Osteoblast (primary cell): ENCODE measurements at regions not wholly inside any gene's neighbourhood (a gene's known extent, or its start where the extent isn't known, plus 50 kb on each side); places are given as distances from the start of the nearest gene placed in this dataset.

Experiments used
- DNase-seq: peaks from one replicate; pipeline ENCODE4 v3.0.0; 2011; ENCODE audit warnings: low spot score, mixed read lengths; ENCODE audit not compliant: insufficient read length; ENCODE audit errors: missing footprints
- H2AFZ ChIP-seq: 2 replicates; pipeline ENCODE4 v1.6.0; 2011; ENCODE audit warnings: mild to moderate bottlenecking, low read length
- H3K27ac ChIP-seq: 2 replicates; pipeline ENCODE4 v1.5.1; 2011; ENCODE audit warnings: mild to moderate bottlenecking, low read depth, low read length, moderate library complexity
- H3K27me3 ChIP-seq: 2 replicates; pipeline ENCODE4 v1.6.0; 2012; ENCODE audit warnings: mild to moderate bottlenecking, control low read depth, inconsistent platforms, low read length, moderate library complexity; ENCODE audit not compliant: insufficient read depth
- H3K36me3 ChIP-seq: 2 replicates; pipeline ENCODE4 v1.5.1; 2011; ENCODE audit warnings: mild to moderate bottlenecking, low read length, control low read depth, moderate library complexity; ENCODE audit not compliant: insufficient read depth
- H3K4me1 ChIP-seq: 2 replicates; pipeline ENCODE4 v1.5.1; 2011; ENCODE audit warnings: mild to moderate bottlenecking, low read length, control low read depth, moderate library complexity; ENCODE audit not compliant: insufficient read depth
- H3K4me2 ChIP-seq: 2 replicates; pipeline ENCODE4 v1.6.0; 2011; ENCODE audit warnings: mild to moderate bottlenecking, low read length; ENCODE audit not compliant: insufficient read depth
- H3K4me3 ChIP-seq: fragments of 200-600 bp; sonication (generic); 3 replicates; pipeline ENCODE4 v1.5.1; 2012; ENCODE audit warnings: mild to moderate bottlenecking, low read length, inconsistent platforms; ENCODE audit not compliant: insufficient read depth
- H3K79me2 ChIP-seq: 2 replicates; pipeline ENCODE4 v1.6.0; 2012; ENCODE audit warnings: mild to moderate bottlenecking, low read length, control low read depth, inconsistent platforms; ENCODE audit not compliant: insufficient read depth
- H3K9me3 ChIP-seq: 2 replicates; pipeline ENCODE4 v1.5.1; 2011; ENCODE audit warnings: low read depth, low read length, control low read depth
- H4K20me1 ChIP-seq: 2 replicates; pipeline ENCODE4 v1.6.0; 2012; ENCODE audit warnings: mild to moderate bottlenecking, low read length, control low read depth; ENCODE audit not compliant: insufficient read depth
- CTCF ChIP-seq: IDR thresholded peaks from 2 replicates; pipeline ENCODE4 v1.5.1; 2011; ENCODE audit warnings: mild to moderate bottlenecking, low read depth, low read length, moderate library complexity; ENCODE audit errors: extremely low read depth

- Histone ChIP-seq H3K36me3 (no peaks in the 10 kb centered on the region), H2AFZ (no peak overlapping the region), H3K79me2 (no peaks in the 10 kb centered on the region), H3K27ac (no peak overlapping the region), H4K20me1 (no peaks in the 10 kb centered on the region), H3K9me3 (no peaks in the 10 kb centered on the region), H3K4me3 (no peak overlapping the region), H3K4me1 (no peaks in the 10 kb centered on the region), H3K4me2 (no peak overlapping the region), H3K27me3 (no peaks in the 10 kb centered on the region)
- DNase-seq, result no peak
- no peak for TF ChIP-seq CTCF
These were observed 152.0 kb upstream of the TENM4 start for GRCh38 chr11:79592824-79593223.

- Histone ChIP-seq H3K4me3 (no peak overlapping the region), H3K9me3 (no peaks in the 10 kb centered on the region), H3K4me2 (no peak overlapping the region), H3K4me1 (no peaks in the 10 kb centered on the region), H3K27me3 (no peaks in the 10 kb centered on the region), H3K79me2 (no peaks in the 10 kb centered on the region), H3K27ac (no peak overlapping the region), H3K36me3 (no peaks in the 10 kb centered on the region), H4K20me1 (no peaks in the 10 kb centered on the region), H2AFZ (no peak overlapping the region)
- DNase-seq, result no peak
- TF ChIP-seq CTCF, result no peak
These were observed 151.6 kb upstream of the TENM4 start for GRCh38 chr11:79592406-79592805.

DNA sequence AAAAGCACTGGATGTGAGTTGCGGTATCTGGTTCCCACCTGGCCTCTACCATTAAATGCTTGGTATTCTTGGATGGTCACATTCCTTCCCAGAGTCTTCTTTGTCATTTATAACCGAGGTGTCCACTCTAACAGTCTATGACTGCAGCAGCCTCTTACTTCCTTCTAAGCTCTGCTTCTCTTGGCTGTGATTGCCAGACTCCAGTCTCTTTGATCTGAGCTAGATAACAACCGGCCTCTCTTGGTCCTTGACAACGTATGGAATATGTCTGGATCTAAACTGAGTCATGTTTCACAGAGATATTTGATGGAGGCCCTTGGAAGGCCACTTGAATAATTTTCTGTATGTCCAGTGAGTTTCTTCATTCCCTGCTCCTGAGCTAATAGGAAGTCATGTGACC lies 141.6 kb upstream of the TENM4 start:
- no peaks in the 10 kb centered on the region for H4K20me1 ChIP-seq
- H3K4me1 ChIP-seq, result no peaks in the 10 kb centered on the region
- no peak overlapping the region for H3K27ac ChIP-seq
- no peaks in the 10 kb centered on the region for H3K79me2 ChIP-seq
- no peak for DNase-seq
- no peak for TF ChIP-seq CTCF
- H3K27me3 ChIP-seq, result no peaks in the 10 kb centered on the region
- H3K4me2 ChIP-seq, result no peak overlapping the region
- H2AFZ ChIP-seq, result no peak overlapping the region
- H3K9me3 ChIP-seq, result no peaks in the 10 kb centered on the region
- no peak overlapping the region for H3K4me3 ChIP-seq
- no peaks in the 10 kb centered on the region for H3K36me3 ChIP-seq

DNA sequence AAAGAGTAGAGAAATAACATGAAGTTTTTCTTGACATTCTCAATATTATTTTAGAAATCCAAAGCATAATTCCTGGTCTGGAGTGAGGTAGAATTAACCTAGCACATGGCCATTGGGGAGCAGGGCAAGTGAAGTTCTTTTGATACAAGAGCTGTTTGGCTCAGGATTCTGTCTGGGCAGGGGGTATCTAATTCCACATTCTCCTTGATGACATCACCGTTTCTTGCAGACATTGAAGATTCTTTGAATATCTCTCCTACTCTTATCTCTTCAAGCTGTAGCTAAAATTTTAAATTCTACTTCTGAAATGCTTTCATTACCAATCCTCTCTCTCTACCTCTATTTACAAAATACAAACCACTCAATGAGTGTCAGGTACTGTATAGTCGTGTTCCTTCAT lies 138.2 kb upstream of the TENM4 start:
- H3K27me3 ChIP-seq, result no peaks in the 10 kb centered on the region
- no peak overlapping the region for H3K4me3 ChIP-seq
- H2AFZ ChIP-seq, result no peak overlapping the region
- H3K79me2 ChIP-seq, result no peaks in the 10 kb centered on the region
- no peaks in the 10 kb centered on the region for H4K20me1 ChIP-seq
- no peak for DNase-seq
- H3K36me3 ChIP-seq, result no peaks in the 10 kb centered on the region
- no peak for TF ChIP-seq CTCF
- no peaks in the 10 kb centered on the region for H3K9me3 ChIP-seq
- no peaks in the 10 kb centered on the region for H3K4me1 ChIP-seq
- no peak overlapping the region for H3K4me2 ChIP-seq
- no peak overlapping the region for H3K27ac ChIP-seq
